ENCODE measurements at regions not wholly inside any gene's neighbourhood (a gene's known extent, or its start where the extent isn't known, plus 50 kb on each side); places are given as distances from the start of the nearest gene placed in this dataset.

DNA sequence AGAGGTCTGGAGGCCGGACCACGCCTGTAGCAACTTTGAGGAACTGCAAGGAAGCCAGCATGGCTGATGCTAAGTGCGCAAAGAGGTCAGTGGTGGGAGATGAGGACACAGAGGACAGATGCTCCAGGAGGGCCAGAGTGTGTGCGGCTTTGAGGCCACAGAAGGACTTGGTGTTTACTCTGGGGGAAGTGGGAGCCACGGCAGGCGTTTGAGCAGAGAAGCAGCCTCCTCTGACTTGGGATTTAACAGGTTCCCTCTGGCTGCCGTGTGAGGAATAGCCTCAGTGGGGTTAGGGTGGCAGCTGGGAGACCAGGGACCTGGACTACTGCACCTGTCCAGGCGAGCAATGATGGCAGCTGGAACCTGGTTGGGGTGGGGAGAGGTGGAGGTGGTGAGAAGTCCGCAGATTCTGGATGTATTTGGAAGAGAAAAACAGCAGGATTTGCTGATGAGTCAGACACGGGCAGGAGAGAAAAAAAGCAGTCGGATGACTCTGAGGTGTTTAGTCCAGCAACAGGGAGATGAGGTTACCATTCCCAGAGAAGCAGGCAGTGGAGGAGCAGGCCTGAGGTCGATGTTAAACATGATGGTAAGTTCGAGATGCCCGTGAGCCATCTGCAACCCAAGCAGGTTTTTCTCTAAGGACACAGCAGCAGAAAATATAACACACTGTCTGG, 143.5 kb downstream of the SCARB1 start:
- ChIA-PET CTCF (interaction anchor here in 1 of 2 donors (0.9 kb wide), 1 partner anchor 12 kb away, joined by 3 read pairs; no protein-coding TSS in a partner anchor), POLR2A (no interaction called here)
- Histone ChIP-seq H3K36me3 (ENCODE audit: control insufficient read depth in 2 of 2, extremely low read depth in 1 of 2, insufficient read depth in 1 of 2, low read length in 1 of 2) (no peaks in the 10 kb centered on the region), H3K9me3 (no peaks in the 10 kb centered on the region), H3K4me3 (ENCODE audit: control insufficient read depth in 1 of 2, extremely low read depth in 1 of 2, low read length in 1 of 2) (no peak overlapping the region), H3K27me3 (replicated peaks in 1 of 2; ENCODE audit: control insufficient read depth in 2 of 2, extremely low read depth in 1 of 2, insufficient read depth in 2 of 2, low read length in 1 of 2) (no peaks in the 10 kb centered on the region), H3K27ac (ENCODE audit: low read length) (no peak overlapping the region), H3K4me1 (ENCODE audit: control insufficient read depth in 1 of 2, extremely low read depth in 1 of 2, insufficient read depth in 2 of 2, low read length in 2 of 2) (no peaks in the 10 kb centered on the region)
- H3K36me3 Mint-ChIP-seq, result no peaks in the 10 kb centered on the region
- DNase-seq (no peak), ATAC-seq (replicated peaks in 1 of 4) (no peak)
- no peaks in the 10 kb centered on the region for H3K9me3 Mint-ChIP-seq
- H3K4me1 Mint-ChIP-seq, result no peaks in the 10 kb centered on the region
- H3K27ac Mint-ChIP-seq, result no peak overlapping the region
- H3K27me3 Mint-ChIP-seq, result no peaks in the 10 kb centered on the region
- WGBS (ENCODE audit: insufficient coverage), result 91% methylated on average over 11 of the region's 14 CpGs
- H3K4me3 Mint-ChIP-seq, result no peak overlapping the region

- DNase-seq (no peak), ATAC-seq (replicated peaks in 1 of 4) (no peak)
- peaks cover 0 to 4% of the 10 kb centered on the region in 2 experiments for H3K4me1 ChIP-seq (ENCODE audit: control insufficient read depth in 1 of 2, extremely low read depth in 1 of 2, insufficient read depth in 2 of 2, low read length in 2 of 2)
- H3K4me3 ChIP-seq (ENCODE audit: control insufficient read depth in 1 of 2, extremely low read depth in 1 of 2, low read length in 1 of 2), result no peak overlapping the region
- H3K9me3 ChIP-seq, result no peaks in the 10 kb centered on the region
- no peaks in the 10 kb centered on the region for H3K36me3 Mint-ChIP-seq
- H3K27me3 ChIP-seq (replicated peaks in 1 of 2; ENCODE audit: control insufficient read depth in 2 of 2, extremely low read depth in 1 of 2, insufficient read depth in 2 of 2, low read length in 1 of 2), result no peaks in the 10 kb centered on the region
- no peaks in the 10 kb centered on the region for H3K27me3 Mint-ChIP-seq
- no peaks in the 10 kb centered on the region for H3K36me3 ChIP-seq (ENCODE audit: control insufficient read depth in 2 of 2, extremely low read depth in 1 of 2, insufficient read depth in 1 of 2, low read length in 1 of 2)
- ChIA-PET CTCF (no interaction called here), POLR2A (no interaction called here)
- 78% methylated on average over 12 of the region's 12 CpGs for WGBS (ENCODE audit: insufficient coverage)
- H3K4me1 Mint-ChIP-seq, result peaks cover 2 to 5% (median 4%) of the 10 kb centered on the region in 3 donors
- no peak overlapping the region for H3K27ac ChIP-seq (ENCODE audit: low read length)
- H3K9me3 Mint-ChIP-seq, result no peaks in the 10 kb centered on the region
- no peak overlapping the region for H3K4me3 Mint-ChIP-seq
- H3K27ac Mint-ChIP-seq, result no peak overlapping the region
Observed at GRCh38 chr12:124719231-124719630, 144.4 kb downstream of the SCARB1 start.

DNA sequence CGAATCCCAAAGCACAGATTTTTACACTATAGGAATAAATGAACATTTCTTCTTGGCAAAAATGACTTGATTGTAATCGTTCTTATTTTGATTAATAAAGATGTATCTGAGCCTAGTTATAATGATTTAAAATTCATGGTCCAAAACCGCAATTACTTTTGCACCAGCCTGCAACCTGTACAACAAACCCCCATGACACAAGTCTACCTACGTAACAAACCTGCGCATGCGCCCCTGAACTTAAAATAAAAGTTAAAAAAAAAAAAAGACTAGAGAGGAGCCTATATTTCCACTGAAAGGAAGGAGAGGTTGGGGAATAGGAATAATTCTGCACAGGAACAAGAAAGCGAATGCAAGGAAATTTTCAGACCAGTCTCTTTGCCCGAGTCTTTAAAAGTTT, 145.2 kb downstream of the SCARB1 start:
- no peak overlapping the region for H3K27ac Mint-ChIP-seq
- CTCF ChIA-PET, result no interaction called here
- Histone ChIP-seq H3K9me3 (no peaks in the 10 kb centered on the region), H3K4me3 (ENCODE audit: control insufficient read depth in 1 of 2, extremely low read depth in 1 of 2, low read length in 1 of 2) (no peak overlapping the region), H3K36me3 (ENCODE audit: control insufficient read depth in 2 of 2, extremely low read depth in 1 of 2, insufficient read depth in 1 of 2, low read length in 1 of 2) (no peaks in the 10 kb centered on the region), H3K4me1 (ENCODE audit: control insufficient read depth in 1 of 2, extremely low read depth in 1 of 2, insufficient read depth in 2 of 2, low read length in 2 of 2) (peaks cover 2 to 12% of the 10 kb centered on the region in 2 experiments), H3K27ac (ENCODE audit: low read length) (no peak overlapping the region), H3K27me3 (replicated peaks in 1 of 2; ENCODE audit: control insufficient read depth in 2 of 2, extremely low read depth in 1 of 2, insufficient read depth in 2 of 2, low read length in 1 of 2) (no peaks in the 10 kb centered on the region)
- peaks cover 10 to 12% (median 12%) of the 10 kb centered on the region in 3 donors for H3K4me1 Mint-ChIP-seq
- no peaks in the 10 kb centered on the region for H3K9me3 Mint-ChIP-seq
- WGBS (ENCODE audit: insufficient coverage), result 94% methylated on average over 2 of the region's 8 CpGs
- DNase-seq, result no peak
- ATAC-seq (replicated peaks in 1 of 4), result no peak
- POLR2A ChIA-PET, result no interaction called here
- H3K4me3 Mint-ChIP-seq, result no peak overlapping the region
- H3K36me3 Mint-ChIP-seq, result no peaks in the 10 kb centered on the region
- H3K27me3 Mint-ChIP-seq, result no peaks in the 10 kb centered on the region

DNA sequence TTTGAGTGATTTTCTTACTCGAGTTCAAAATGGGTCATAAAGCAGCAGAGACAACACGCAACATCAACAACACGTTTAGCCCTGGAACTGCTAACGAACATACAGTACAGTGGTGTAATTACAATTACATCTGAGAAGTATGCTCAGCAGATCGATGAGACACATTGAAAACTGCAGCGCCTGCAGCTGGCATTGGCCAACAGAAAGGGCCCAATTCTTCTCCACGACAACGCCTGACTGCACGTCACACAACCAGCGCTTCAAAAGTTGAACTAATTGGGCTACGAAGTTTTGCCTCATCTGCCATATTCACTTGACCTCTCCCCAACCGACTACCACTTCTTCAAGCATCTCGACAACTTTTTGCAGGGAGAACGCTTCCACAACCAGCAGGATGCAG, 145.6 kb downstream of the SCARB1 start:
- H3K27me3 Mint-ChIP-seq, result no peaks in the 10 kb centered on the region
- no peak overlapping the region for H3K4me3 Mint-ChIP-seq
- H3K27ac Mint-ChIP-seq, result no peak overlapping the region
- H3K4me1 ChIP-seq (ENCODE audit: control insufficient read depth in 1 of 2, extremely low read depth in 1 of 2, insufficient read depth in 2 of 2, low read length in 2 of 2), result peaks cover 2 to 16% of the 10 kb centered on the region in 2 experiments
- no peaks in the 10 kb centered on the region for H3K9me3 Mint-ChIP-seq
- H3K27me3 ChIP-seq (replicated peaks in 1 of 2; ENCODE audit: control insufficient read depth in 2 of 2, extremely low read depth in 1 of 2, insufficient read depth in 2 of 2, low read length in 1 of 2), result no peaks in the 10 kb centered on the region
- no peak for ATAC-seq (replicated peaks in 1 of 4)
- H3K4me3 ChIP-seq (ENCODE audit: control insufficient read depth in 1 of 2, extremely low read depth in 1 of 2, low read length in 1 of 2), result no peak overlapping the region
- no peak overlapping the region for H3K27ac ChIP-seq (ENCODE audit: low read length)
- no peak for DNase-seq
- ChIA-PET CTCF (no interaction called here), POLR2A (no interaction called here)
- H3K9me3 ChIP-seq, result no peaks in the 10 kb centered on the region
- H3K36me3 Mint-ChIP-seq, result no peaks in the 10 kb centered on the region
- 93% methylated on average over 11 of the region's 14 CpGs for WGBS (ENCODE audit: insufficient coverage)
- peaks cover 14 to 16% (median 16%) of the 10 kb centered on the region in 3 donors for H3K4me1 Mint-ChIP-seq
- no peaks in the 10 kb centered on the region for H3K36me3 ChIP-seq (ENCODE audit: control insufficient read depth in 2 of 2, extremely low read depth in 1 of 2, insufficient read depth in 1 of 2, low read length in 1 of 2)

DNA sequence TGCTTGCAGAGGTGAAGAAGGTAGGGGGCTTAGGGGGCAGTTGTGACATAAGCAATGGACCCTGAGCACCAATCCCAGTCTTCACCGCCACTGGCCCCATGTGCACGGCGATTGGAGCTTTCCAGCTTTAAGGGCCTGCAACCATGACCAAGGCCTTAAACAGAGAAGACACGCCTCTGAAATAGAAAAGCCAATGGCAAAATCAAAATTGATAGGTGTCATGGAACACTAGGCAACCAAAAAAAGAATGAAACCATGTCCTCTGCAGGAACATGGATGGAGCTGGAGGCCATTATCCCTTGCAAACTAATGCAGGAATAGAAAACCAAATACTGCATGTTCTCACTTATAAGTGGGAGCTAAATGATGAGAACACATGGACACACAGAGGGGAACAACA, 146.3 kb downstream of the SCARB1 start:
- Mint-ChIP-seq H3K36me3 (no peaks in the 10 kb centered on the region), H3K4me1 (peaks cover 17 to 19% (median 19%) of the 10 kb centered on the region in 3 donors), H3K9me3 (no peaks in the 10 kb centered on the region), H3K4me3 (no peak overlapping the region), H3K27ac (no peak overlapping the region), H3K27me3 (no peaks in the 10 kb centered on the region)
- CTCF ChIA-PET, result no interaction called here
- 90% methylated on average over 3 of the region's 4 CpGs for WGBS (ENCODE audit: insufficient coverage)
- H3K36me3 ChIP-seq (ENCODE audit: control insufficient read depth in 2 of 2, extremely low read depth in 1 of 2, insufficient read depth in 1 of 2, low read length in 1 of 2), result no peaks in the 10 kb centered on the region
- no peaks in the 10 kb centered on the region for H3K9me3 ChIP-seq
- H3K4me1 ChIP-seq (ENCODE audit: control insufficient read depth in 1 of 2, extremely low read depth in 1 of 2, insufficient read depth in 2 of 2, low read length in 2 of 2), result peaks cover 2 to 19% of the 10 kb centered on the region in 2 experiments
- no peak for ATAC-seq (replicated peaks in 1 of 4)
- H3K27me3 ChIP-seq (replicated peaks in 1 of 2; ENCODE audit: control insufficient read depth in 2 of 2, extremely low read depth in 1 of 2, insufficient read depth in 2 of 2, low read length in 1 of 2), result no peaks in the 10 kb centered on the region
- DNase-seq, result no peak
- H3K4me3 ChIP-seq (ENCODE audit: control insufficient read depth in 1 of 2, extremely low read depth in 1 of 2, low read length in 1 of 2), result no peak overlapping the region
- POLR2A ChIA-PET, result no interaction called here
- H3K27ac ChIP-seq (ENCODE audit: low read length), result no peak overlapping the region

GRCh38 chr12:124716208-124717130, 147.2 kb downstream of the SCARB1 start:
- H3K27ac ChIP-seq (ENCODE audit: low read length), result no peak overlapping the region
- no peaks in the 10 kb centered on the region for H3K27me3 Mint-ChIP-seq
- H3K27me3 ChIP-seq (replicated peaks in 1 of 2; ENCODE audit: control insufficient read depth in 2 of 2, extremely low read depth in 1 of 2, insufficient read depth in 2 of 2, low read length in 1 of 2), result no peaks in the 10 kb centered on the region
- 85% methylated on average over 13 of the region's 22 CpGs for WGBS (ENCODE audit: insufficient coverage)
- no peaks in the 10 kb centered on the region for H3K36me3 Mint-ChIP-seq
- no peak for ATAC-seq (replicated peaks in 1 of 4)
- H3K9me3 ChIP-seq, result no peaks in the 10 kb centered on the region
- no peak overlapping the region for H3K4me3 ChIP-seq (ENCODE audit: control insufficient read depth in 1 of 2, extremely low read depth in 1 of 2, low read length in 1 of 2)
- POLR2A ChIA-PET, result no interaction called here
- H3K4me3 Mint-ChIP-seq, result no peak overlapping the region
- H3K9me3 Mint-ChIP-seq, result no peaks in the 10 kb centered on the region
- H3K4me1 Mint-ChIP-seq, result peaks cover 17 to 19% (median 19%) of the 10 kb centered on the region in 3 donors
- no peak overlapping the region for H3K27ac Mint-ChIP-seq
- H3K36me3 ChIP-seq (ENCODE audit: control insufficient read depth in 2 of 2, extremely low read depth in 1 of 2, insufficient read depth in 1 of 2, low read length in 1 of 2), result no peaks in the 10 kb centered on the region
- CTCF ChIA-PET, result no interaction called here
- H3K4me1 ChIP-seq (ENCODE audit: control insufficient read depth in 1 of 2, extremely low read depth in 1 of 2, insufficient read depth in 2 of 2, low read length in 2 of 2), result peaks cover 2 to 19% of the 10 kb centered on the region in 2 experiments
- no peak for DNase-seq
